ENCODE measurements at regions not wholly inside any gene's neighbourhood (a gene's known extent, or its start where the extent isn't known, plus 50 kb on each side); places are given as distances from the start of the nearest gene placed in this dataset.

- FAIRE-seq (no peak), DNase-seq (peak in 2 of 5 donors; percentile 33 to 48)
- TF ChIP-seq, protein P1, sequence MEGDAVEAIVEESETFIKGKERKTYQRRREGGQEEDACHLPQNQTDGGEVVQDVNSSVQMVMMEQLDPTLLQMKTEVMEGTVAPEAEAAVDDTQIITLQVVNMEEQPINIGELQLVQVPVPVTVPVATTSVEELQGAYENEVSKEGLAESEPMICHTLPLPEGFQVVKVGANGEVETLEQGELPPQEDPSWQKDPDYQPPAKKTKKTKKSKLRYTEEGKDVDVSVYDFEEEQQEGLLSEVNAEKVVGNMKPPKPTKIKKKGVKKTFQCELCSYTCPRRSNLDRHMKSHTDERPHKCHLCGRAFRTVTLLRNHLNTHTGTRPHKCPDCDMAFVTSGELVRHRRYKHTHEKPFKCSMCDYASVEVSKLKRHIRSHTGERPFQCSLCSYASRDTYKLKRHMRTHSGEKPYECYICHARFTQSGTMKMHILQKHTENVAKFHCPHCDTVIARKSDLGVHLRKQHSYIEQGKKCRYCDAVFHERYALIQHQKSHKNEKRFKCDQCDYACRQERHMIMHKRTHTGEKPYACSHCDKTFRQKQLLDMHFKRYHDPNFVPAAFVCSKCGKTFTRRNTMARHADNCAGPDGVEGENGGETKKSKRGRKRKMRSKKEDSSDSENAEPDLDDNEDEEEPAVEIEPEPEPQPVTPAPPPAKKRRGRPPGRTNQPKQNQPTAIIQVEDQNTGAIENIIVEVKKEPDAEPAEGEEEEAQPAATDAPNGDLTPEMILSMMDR (IDR thresholded peaks at IDR 0.05; ENCODE audit: borderline replicate concordance, extremely low read depth, insufficient read depth), result no peak
- H3K4me1 ChIP-seq (ENCODE audit: control insufficient read depth in 2 of 3, insufficient read depth in 2 of 3, low read depth in 1 of 3, low read length in 3 of 3), result no peaks in the 10 kb centered on the region
- intact Hi-C loops (cut with DNase I), result no loop called here
- no peak overlapping the region for H3K27ac ChIP-seq (ENCODE audit: low read depth in 2 of 2, low read length in 2 of 2)
- no peaks in the 10 kb centered on the region for H3K9me3 ChIP-seq (ENCODE audit: control insufficient read depth in 2 of 3, insufficient read depth in 1 of 3, low read length in 3 of 3)
- H3K36me3 ChIP-seq (ENCODE audit: control insufficient read depth in 2 of 3, insufficient read depth in 3 of 3, low read length in 3 of 3), result no peaks in the 10 kb centered on the region
- no peaks in the 10 kb centered on the region for H3K27me3 ChIP-seq (ENCODE audit: control insufficient read depth, insufficient read depth, low read length)
- no peak overlapping the region for H3K9ac ChIP-seq (ENCODE audit: low read length in 3 of 3)
- H3K4me3 ChIP-seq (ENCODE audit: low read length in 3 of 3), result no peak overlapping the region
Measured at GRCh38 chr6:119801056-119801455, 451.5 kb upstream of the MAN1A1 start.

DNA sequence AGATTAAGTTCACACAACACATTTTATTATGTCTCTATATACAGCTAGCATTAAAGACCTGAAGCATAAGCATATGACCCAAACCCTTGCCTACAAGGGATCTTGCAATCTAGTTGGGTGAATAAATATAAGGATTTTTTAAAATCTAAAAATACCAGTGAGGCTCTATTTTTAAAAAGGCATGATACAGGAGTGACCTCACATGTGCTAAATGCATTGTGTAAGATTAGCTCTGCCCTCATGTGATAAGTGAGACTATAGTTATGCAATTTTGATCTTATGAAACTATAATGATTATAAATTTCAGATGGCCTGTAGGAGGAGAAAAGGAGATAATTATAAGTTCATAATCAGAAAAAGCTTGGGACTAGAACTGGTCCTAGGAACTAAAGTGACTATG, 451.0 kb upstream of the MAN1A1 start:
- TF ChIP-seq, protein P1 (IDR thresholded peaks at IDR 0.05; ENCODE audit: borderline replicate concordance, extremely low read depth, insufficient read depth), result no peak
- intact Hi-C loops (cut with DNase I), result no loop called here
- H3K27ac ChIP-seq (ENCODE audit: low read depth in 2 of 2, low read length in 2 of 2), result no peak overlapping the region
- H3K9ac ChIP-seq (ENCODE audit: low read length in 3 of 3), result no peak overlapping the region
- no peaks in the 10 kb centered on the region for H3K36me3 ChIP-seq (ENCODE audit: control insufficient read depth in 2 of 3, insufficient read depth in 3 of 3, low read length in 3 of 3)
- DNase-seq, result no peak
- no peaks in the 10 kb centered on the region for H3K9me3 ChIP-seq (ENCODE audit: control insufficient read depth in 2 of 3, insufficient read depth in 1 of 3, low read length in 3 of 3)
- H3K4me3 ChIP-seq (ENCODE audit: low read length in 3 of 3), result no peak overlapping the region
- no peak for FAIRE-seq
- H3K4me1 ChIP-seq (ENCODE audit: control insufficient read depth in 2 of 3, insufficient read depth in 2 of 3, low read depth in 1 of 3, low read length in 3 of 3), result no peaks in the 10 kb centered on the region
- H3K27me3 ChIP-seq (ENCODE audit: control insufficient read depth, insufficient read depth, low read length), result no peaks in the 10 kb centered on the region

DNA sequence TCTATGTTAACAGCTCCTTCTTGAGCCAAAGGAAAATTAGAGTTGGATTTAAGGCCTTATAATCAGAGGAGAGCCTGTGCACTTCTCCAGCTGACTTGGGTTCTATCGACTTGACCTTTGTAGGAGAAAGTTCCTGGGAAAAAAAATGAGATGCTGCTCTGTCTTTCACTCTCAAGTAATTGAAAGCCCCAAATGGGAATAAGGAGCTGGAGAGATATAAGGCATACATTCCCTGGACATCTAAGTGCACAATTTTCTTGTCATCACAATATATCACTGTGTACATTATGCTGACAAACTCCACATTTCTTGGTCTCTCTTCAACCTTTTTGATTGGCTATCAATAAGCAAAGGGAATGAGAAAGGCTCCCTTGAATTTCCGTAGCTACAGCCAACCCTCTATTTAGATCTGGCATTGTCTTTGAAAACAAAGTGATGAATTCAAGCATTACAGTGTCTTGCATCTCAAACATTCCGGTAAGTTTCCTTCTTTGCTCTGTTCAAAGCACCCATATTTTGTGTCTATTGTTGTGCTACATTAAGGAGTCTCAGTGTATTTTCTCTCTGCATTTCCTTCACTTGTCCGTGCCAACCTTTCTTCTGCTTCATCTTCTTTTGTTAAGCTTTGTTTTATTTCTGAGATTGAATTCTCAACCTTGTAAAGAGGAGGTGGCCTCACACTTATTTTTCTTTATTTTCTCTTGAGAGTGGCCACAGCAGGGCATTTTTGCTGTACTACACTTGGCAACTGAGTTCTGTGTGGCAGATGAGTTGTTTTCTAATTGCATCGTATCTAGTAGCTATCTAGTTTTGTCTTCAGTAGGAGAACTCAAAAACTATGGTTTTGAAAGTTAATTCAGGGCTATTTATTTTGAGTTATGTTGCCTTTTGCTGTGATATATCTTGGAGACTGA, 450.3 kb upstream of the MAN1A1 start:
- H3K4me1 ChIP-seq (ENCODE audit: control insufficient read depth in 2 of 3, insufficient read depth in 2 of 3, low read depth in 1 of 3, low read length in 3 of 3), result no peaks in the 10 kb centered on the region
- intact Hi-C loops (cut with DNase I), result no loop called here
- no peak overlapping the region for H3K9ac ChIP-seq (ENCODE audit: low read length in 3 of 3)
- no peak overlapping the region for H3K4me3 ChIP-seq (ENCODE audit: low read length in 3 of 3)
- FAIRE-seq (no peak), DNase-seq (no peak)
- H3K27me3 ChIP-seq (ENCODE audit: control insufficient read depth, insufficient read depth, low read length), result no peaks in the 10 kb centered on the region
- no peaks in the 10 kb centered on the region for H3K9me3 ChIP-seq (ENCODE audit: control insufficient read depth in 2 of 3, insufficient read depth in 1 of 3, low read length in 3 of 3)
- no peak overlapping the region for H3K27ac ChIP-seq (ENCODE audit: low read depth in 2 of 2, low read length in 2 of 2)
- H3K36me3 ChIP-seq (ENCODE audit: control insufficient read depth in 2 of 3, insufficient read depth in 3 of 3, low read length in 3 of 3), result no peaks in the 10 kb centered on the region
- TF ChIP-seq, protein P1 (IDR thresholded peaks at IDR 0.05; ENCODE audit: borderline replicate concordance, extremely low read depth, insufficient read depth), result no peak

All from kidney (tissue), 13 donors.